WTC11 (cell line): ENCODE measurements at regions not wholly inside any gene's neighbourhood (a gene's known extent, or its start where the extent isn't known, plus 50 kb on each side); places are given as distances from the start of the nearest gene placed in this dataset.
A peak's percentile ranks its signal among the peaks of the same experiment; 100 is the strongest.

Experiments
- ATAC-seq: fragments of 200-7000 bp; cut with Tn5 transposase; 2 replicates; pipeline ENCODE4 v1.10.0; 2021; ENCODE audit warnings: mild to moderate bottlenecking, moderate library complexity
- CTCF ChIA-PET: fragments of 300-600 bp; sonication (Branson Sonifier 250); formaldehyde crosslinking; loops from one replicate; lab custom pipeline; 2021; ENCODE audit warnings: antibody characterized with exemption; lab: Charles Lee
- POLR2A ChIA-PET: fragments of 350-600 bp; sonication (Branson Sonifier 250); formaldehyde crosslinking; loops from one replicate; lab custom pipeline; 2021; ENCODE audit warnings: antibody characterized with exemption; lab: Charles Lee
- DNase-seq: peaks from one replicate; pipeline ENCODE4 v3.0.0; 2021; ENCODE audit warnings: low spot score
- H3K27ac Mint-ChIP-seq: 2 replicates; pipeline ENCODE4 v1.8.0; 2021; ENCODE audit warnings: mixed read lengths
- H3K27me3 Mint-ChIP-seq: 2 replicates; pipeline ENCODE4 v1.8.0; 2021; ENCODE audit warnings: low read depth, mild to moderate bottlenecking, moderate library complexity, mixed read lengths
- H3K36me3 Mint-ChIP-seq: 2 replicates; pipeline ENCODE4 v1.8.0; 2021; ENCODE audit warnings: mixed read lengths
- H3K4me1 Mint-ChIP-seq: 2 replicates; pipeline ENCODE4 v1.8.0; 2022; ENCODE audit warnings: mixed read lengths
- H3K4me3 Mint-ChIP-seq: 2 replicates; pipeline ENCODE4 v1.8.0; 2021; ENCODE audit warnings: mild to moderate bottlenecking, moderate library complexity, mixed read lengths
- H3K9me3 Mint-ChIP-seq: 2 replicates; pipeline ENCODE4 v1.8.0; 2021; ENCODE audit warnings: mixed read lengths
- CREM ChIP-seq: sonication (generic); formaldehyde crosslinking; IDR thresholded peaks from 2 replicates; pipeline ENCODE4 v1.8.1; 2022; ENCODE audit warnings: mild to moderate bottlenecking, missing genetic modification reagents, moderate library complexity
- ESRRA ChIP-seq: sonication (generic); formaldehyde crosslinking; IDR thresholded peaks from 2 replicates; pipeline ENCODE4 v1.8.1; 2022; ENCODE audit warnings: mild to moderate bottlenecking, missing genetic modification reagents, borderline replicate concordance
- FOXJ3 ChIP-seq: sonication (generic); formaldehyde crosslinking; IDR thresholded peaks from 2 replicates; pipeline ENCODE4 v1.9.0; 2021; ENCODE audit warnings: missing genetic modification reagents, mild to moderate bottlenecking, borderline replicate concordance
- FOXP1 ChIP-seq: sonication (generic); formaldehyde crosslinking; IDR thresholded peaks from 2 replicates; pipeline ENCODE4 v1.8.0; 2022; ENCODE audit warnings: missing genetic modification reagents, mild to moderate bottlenecking, moderate library complexity, borderline replicate concordance
- GABPB1 ChIP-seq: sonication (generic); formaldehyde crosslinking; IDR thresholded peaks from 2 replicates; pipeline ENCODE4 v1.8.1; 2023; ENCODE audit warnings: mild to moderate bottlenecking, missing genetic modification reagents
- KAT7 ChIP-seq: sonication (generic); formaldehyde crosslinking; IDR thresholded peaks from 2 replicates; pipeline ENCODE4 v1.8.1; 2023; ENCODE audit warnings: missing genetic modification reagents, mild to moderate bottlenecking, borderline replicate concordance
- NFE2L1 ChIP-seq: sonication (generic); formaldehyde crosslinking; IDR thresholded peaks from 2 replicates; pipeline ENCODE4 v1.8.1; 2023; ENCODE audit warnings: missing genetic modification reagents
- NFYB ChIP-seq: sonication (generic); formaldehyde crosslinking; conservative IDR thresholded peaks from 2 replicates; pipeline ENCODE4 v1.8.0; 2022; ENCODE audit warnings: low read depth, missing genetic modification reagents
- NR2C2 ChIP-seq: sonication (generic); formaldehyde crosslinking; IDR thresholded peaks from 2 replicates; pipeline ENCODE4 v1.8.0; 2022; ENCODE audit warnings: mild to moderate bottlenecking, missing genetic modification reagents
- RORB ChIP-seq: fragments of 250-450 bp; sonication (Bioruptor Pico); IDR thresholded peaks from 2 replicates; pipeline ENCODE4 v1.9.0; 2021; ENCODE audit warnings: mild to moderate bottlenecking
- TCF7 ChIP-seq: sonication (generic); formaldehyde crosslinking; IDR thresholded peaks from 2 replicates; pipeline ENCODE4 v1.8.0; 2022; ENCODE audit warnings: mild to moderate bottlenecking, low read depth, missing genetic modification reagents, moderate library complexity
- ZBTB21 ChIP-seq: sonication (generic); formaldehyde crosslinking; IDR thresholded peaks from 2 replicates; pipeline ENCODE4 v1.8.1; 2023; ENCODE audit warnings: mild to moderate bottlenecking, missing genetic modification reagents, borderline replicate concordance
- ZNF423 ChIP-seq: fragments of 250-450 bp; sonication (Bioruptor Pico); IDR thresholded peaks from 2 replicates; pipeline ENCODE4 v2.1.2; 2022; ENCODE audit warnings: mild to moderate bottlenecking, moderate library complexity
- ZNF671 ChIP-seq: fragments of 250-450 bp; sonication (Bioruptor Pico); IDR thresholded peaks from 2 replicates; pipeline ENCODE4 v1.8.0; 2021; ENCODE audit warnings: mild to moderate bottlenecking
- TF ChIP-seq, protein P1 (sequence below): sonication (generic); formaldehyde crosslinking; IDR thresholded peaks from 2 replicates; pipeline ENCODE4 v1.8.1; 2023; ENCODE audit warnings: mild to moderate bottlenecking, missing genetic modification reagents, moderate library complexity
- TF ChIP-seq, protein P2 (sequence below): sonication (generic); formaldehyde crosslinking; IDR thresholded peaks from 2 replicates; pipeline ENCODE4 v1.8.0; 2023; ENCODE audit warnings: missing genetic modification reagents
- TF ChIP-seq, protein P3 (sequence below): fragments of 250-450 bp; sonication (Bioruptor Pico); IDR thresholded peaks from 2 replicates; pipeline ENCODE4 v1.9.0; 2021; ENCODE audit warnings: mild to moderate bottlenecking
- TF ChIP-seq, protein P4 (sequence below): sonication (generic); formaldehyde crosslinking; IDR thresholded peaks from 2 replicates; pipeline ENCODE4 v1.8.1; 2023; ENCODE audit warnings: mild to moderate bottlenecking, missing genetic modification reagents
- TF ChIP-seq, protein P5 (sequence below): sonication (generic); formaldehyde crosslinking; IDR thresholded peaks from 2 replicates; pipeline ENCODE4 v1.8.0; 2022; ENCODE audit warnings: mild to moderate bottlenecking, missing genetic modification reagents
- TF ChIP-seq, protein P6 (sequence below): fragments of 250-450 bp; sonication (Bioruptor Pico); IDR thresholded peaks from 2 replicates; pipeline ENCODE4 v1.8.0; 2021; ENCODE audit warnings: mild to moderate bottlenecking
- TF ChIP-seq, protein P7 (sequence below): sonication (generic); formaldehyde crosslinking; IDR thresholded peaks from 2 replicates; pipeline ENCODE4 v1.8.1; 2023; ENCODE audit warnings: mild to moderate bottlenecking, missing genetic modification reagents
- TF ChIP-seq, protein P8 (sequence below): sonication (generic); formaldehyde crosslinking; IDR thresholded peaks from 2 replicates; pipeline ENCODE4 v1.8.0; 2022; ENCODE audit warnings: mild to moderate bottlenecking, missing genetic modification reagents

DNA sequence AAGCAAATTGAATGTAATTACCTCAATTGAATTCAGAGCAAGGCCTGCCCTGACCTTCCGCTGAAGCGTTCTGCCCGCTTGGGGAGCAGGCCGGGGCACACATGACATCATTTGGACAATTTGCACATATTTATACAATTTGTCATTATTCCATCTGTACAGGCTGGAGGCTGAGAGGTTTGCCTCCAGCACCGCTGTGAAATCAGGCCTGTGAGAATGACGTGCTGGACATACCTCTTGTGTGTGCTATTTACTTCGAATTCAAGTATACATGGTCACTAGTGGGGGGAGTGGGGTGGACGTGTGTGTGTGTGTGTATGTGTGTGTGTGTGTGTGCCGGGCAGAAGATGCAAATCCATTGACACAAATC, 285.6 kb downstream of the SHOX start:
- Mint-ChIP-seq H3K9me3 (no peaks in the 10 kb centered on the region), H3K27ac (no peak overlapping the region)
- POLR2A ChIA-PET = no interaction called here
- TF ChIP-seq ZBTB21 (CRISPR knock-in tag) = no peak
- no peak for TF ChIP-seq NFE2L1 (CRISPR knock-in tag)
- no peak for TF ChIP-seq NR2C2 (CRISPR knock-in tag)
- TF ChIP-seq FOXJ3 (CRISPR knock-in tag) = no peak
- TF ChIP-seq KAT7 (CRISPR knock-in tag) = no peak
- TF ChIP-seq, protein P1, sequence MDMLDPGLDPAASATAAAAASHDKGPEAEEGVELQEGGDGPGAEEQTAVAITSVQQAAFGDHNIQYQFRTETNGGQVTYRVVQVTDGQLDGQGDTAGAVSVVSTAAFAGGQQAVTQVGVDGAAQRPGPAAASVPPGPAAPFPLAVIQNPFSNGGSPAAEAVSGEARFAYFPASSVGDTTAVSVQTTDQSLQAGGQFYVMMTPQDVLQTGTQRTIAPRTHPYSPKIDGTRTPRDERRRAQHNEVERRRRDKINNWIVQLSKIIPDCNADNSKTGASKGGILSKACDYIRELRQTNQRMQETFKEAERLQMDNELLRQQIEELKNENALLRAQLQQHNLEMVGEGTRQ (CRISPR knock-in tag) = no peak
- TF ChIP-seq, protein P2, sequence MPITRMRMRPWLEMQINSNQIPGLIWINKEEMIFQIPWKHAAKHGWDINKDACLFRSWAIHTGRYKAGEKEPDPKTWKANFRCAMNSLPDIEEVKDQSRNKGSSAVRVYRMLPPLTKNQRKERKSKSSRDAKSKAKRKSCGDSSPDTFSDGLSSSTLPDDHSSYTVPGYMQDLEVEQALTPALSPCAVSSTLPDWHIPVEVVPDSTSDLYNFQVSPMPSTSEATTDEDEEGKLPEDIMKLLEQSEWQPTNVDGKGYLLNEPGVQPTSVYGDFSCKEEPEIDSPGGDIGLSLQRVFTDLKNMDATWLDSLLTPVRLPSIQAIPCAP (CRISPR knock-in tag) = no peak
- TF ChIP-seq, protein P3, sequence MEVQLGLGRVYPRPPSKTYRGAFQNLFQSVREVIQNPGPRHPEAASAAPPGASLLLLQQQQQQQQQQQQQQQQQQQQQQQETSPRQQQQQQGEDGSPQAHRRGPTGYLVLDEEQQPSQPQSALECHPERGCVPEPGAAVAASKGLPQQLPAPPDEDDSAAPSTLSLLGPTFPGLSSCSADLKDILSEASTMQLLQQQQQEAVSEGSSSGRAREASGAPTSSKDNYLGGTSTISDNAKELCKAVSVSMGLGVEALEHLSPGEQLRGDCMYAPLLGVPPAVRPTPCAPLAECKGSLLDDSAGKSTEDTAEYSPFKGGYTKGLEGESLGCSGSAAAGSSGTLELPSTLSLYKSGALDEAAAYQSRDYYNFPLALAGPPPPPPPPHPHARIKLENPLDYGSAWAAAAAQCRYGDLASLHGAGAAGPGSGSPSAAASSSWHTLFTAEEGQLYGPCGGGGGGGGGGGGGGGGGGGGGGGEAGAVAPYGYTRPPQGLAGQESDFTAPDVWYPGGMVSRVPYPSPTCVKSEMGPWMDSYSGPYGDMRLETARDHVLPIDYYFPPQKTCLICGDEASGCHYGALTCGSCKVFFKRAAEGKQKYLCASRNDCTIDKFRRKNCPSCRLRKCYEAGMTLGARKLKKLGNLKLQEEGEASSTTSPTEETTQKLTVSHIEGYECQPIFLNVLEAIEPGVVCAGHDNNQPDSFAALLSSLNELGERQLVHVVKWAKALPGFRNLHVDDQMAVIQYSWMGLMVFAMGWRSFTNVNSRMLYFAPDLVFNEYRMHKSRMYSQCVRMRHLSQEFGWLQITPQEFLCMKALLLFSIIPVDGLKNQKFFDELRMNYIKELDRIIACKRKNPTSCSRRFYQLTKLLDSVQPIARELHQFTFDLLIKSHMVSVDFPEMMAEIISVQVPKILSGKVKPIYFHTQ (CRISPR knock-in tag) = no peak
- TF ChIP-seq GABPB1 = no peak
- TF ChIP-seq, protein P4, sequence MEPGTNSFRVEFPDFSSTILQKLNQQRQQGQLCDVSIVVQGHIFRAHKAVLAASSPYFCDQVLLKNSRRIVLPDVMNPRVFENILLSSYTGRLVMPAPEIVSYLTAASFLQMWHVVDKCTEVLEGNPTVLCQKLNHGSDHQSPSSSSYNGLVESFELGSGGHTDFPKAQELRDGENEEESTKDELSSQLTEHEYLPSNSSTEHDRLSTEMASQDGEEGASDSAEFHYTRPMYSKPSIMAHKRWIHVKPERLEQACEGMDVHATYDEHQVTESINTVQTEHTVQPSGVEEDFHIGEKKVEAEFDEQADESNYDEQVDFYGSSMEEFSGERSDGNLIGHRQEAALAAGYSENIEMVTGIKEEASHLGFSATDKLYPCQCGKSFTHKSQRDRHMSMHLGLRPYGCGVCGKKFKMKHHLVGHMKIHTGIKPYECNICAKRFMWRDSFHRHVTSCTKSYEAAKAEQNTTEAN (CRISPR knock-in tag) = no peak
- TF ChIP-seq ESRRA (CRISPR knock-in tag) = no peak
- TF ChIP-seq FOXP1 (CRISPR knock-in tag) = no peak
- TF ChIP-seq, protein P5, sequence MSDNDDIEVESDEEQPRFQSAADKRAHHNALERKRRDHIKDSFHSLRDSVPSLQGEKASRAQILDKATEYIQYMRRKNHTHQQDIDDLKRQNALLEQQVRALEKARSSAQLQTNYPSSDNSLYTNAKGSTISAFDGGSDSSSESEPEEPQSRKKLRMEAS (CRISPR knock-in tag) = no peak
- TF ChIP-seq, protein P6, sequence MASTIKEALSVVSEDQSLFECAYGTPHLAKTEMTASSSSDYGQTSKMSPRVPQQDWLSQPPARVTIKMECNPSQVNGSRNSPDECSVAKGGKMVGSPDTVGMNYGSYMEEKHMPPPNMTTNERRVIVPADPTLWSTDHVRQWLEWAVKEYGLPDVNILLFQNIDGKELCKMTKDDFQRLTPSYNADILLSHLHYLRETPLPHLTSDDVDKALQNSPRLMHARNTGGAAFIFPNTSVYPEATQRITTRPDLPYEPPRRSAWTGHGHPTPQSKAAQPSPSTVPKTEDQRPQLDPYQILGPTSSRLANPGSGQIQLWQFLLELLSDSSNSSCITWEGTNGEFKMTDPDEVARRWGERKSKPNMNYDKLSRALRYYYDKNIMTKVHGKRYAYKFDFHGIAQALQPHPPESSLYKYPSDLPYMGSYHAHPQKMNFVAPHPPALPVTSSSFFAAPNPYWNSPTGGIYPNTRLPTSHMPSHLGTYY (CRISPR knock-in tag) = no peak
- TF ChIP-seq, all 79 proteins: peak for 0
- H3K4me3 Mint-ChIP-seq = no peak overlapping the region
- H3K36me3 Mint-ChIP-seq = no peaks in the 10 kb centered on the region
- DNase-seq = no peak
- ATAC-seq = no peak
- no peaks in the 10 kb centered on the region for H3K27me3 Mint-ChIP-seq
- CTCF ChIA-PET = no interaction called here
- H3K4me1 Mint-ChIP-seq = no peaks in the 10 kb centered on the region

DNA sequence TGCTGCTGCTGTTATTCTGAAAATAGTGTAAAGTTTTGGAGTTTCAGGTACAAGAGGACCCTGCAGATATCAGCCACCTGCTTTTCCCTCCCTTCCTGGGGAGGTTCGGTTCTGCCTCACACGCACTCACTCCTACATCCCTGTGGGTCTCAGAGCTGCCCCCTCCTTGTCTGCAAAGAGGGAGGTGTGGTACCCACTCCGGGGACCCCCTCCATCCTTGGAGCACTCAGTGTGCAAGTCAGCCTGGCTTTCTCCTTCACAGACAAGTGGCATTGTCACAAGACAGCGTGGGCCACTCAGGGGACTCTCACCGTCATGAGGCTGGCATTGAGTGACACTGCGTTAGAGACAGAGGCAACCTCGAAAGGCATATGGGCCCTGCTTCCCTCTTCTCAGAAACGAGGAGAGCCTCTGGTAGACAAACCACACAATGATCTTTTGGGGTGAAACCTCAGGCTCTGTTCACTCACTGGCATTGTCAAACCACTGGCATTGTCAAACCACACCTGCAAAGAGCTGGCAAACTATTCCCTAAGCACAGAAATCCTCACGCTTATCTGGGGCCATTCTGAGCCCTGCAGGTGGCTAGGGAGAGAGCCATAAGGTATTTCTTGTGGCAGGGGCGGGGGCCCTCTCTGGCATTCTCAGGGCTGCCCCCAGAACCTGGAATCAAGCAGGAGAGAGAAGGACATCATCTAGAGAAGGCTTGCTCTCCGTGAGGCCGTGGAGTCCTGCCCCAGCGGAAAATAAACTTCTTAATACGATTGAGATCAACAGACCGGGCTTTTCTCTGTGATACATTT, 285.0 kb downstream of the SHOX start:
- ATAC-seq = peak; percentile 41
- POLR2A ChIA-PET = no interaction called here
- no peak for DNase-seq
- CTCF ChIA-PET = no interaction called here
- H3K27ac Mint-ChIP-seq = no peak overlapping the region
- no peaks in the 10 kb centered on the region for H3K9me3 Mint-ChIP-seq
- H3K27me3 Mint-ChIP-seq = no peaks in the 10 kb centered on the region
- H3K4me3 Mint-ChIP-seq = no peak overlapping the region
- H3K4me1 Mint-ChIP-seq = no peaks in the 10 kb centered on the region
- H3K36me3 Mint-ChIP-seq = no peaks in the 10 kb centered on the region
- TF ChIP-seq, protein P7, sequence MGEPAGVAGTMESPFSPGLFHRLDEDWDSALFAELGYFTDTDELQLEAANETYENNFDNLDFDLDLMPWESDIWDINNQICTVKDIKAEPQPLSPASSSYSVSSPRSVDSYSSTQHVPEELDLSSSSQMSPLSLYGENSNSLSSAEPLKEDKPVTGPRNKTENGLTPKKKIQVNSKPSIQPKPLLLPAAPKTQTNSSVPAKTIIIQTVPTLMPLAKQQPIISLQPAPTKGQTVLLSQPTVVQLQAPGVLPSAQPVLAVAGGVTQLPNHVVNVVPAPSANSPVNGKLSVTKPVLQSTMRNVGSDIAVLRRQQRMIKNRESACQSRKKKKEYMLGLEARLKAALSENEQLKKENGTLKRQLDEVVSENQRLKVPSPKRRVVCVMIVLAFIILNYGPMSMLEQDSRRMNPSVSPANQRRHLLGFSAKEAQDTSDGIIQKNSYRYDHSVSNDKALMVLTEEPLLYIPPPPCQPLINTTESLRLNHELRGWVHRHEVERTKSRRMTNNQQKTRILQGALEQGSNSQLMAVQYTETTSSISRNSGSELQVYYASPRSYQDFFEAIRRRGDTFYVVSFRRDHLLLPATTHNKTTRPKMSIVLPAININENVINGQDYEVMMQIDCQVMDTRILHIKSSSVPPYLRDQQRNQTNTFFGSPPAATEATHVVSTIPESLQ (CRISPR knock-in tag) = no peak
- TF ChIP-seq NFYB (CRISPR knock-in tag) (no peak), TCF7 (CRISPR knock-in tag) (no peak), CREM (CRISPR knock-in tag) (no peak), RORB (CRISPR knock-in tag) (no peak), NR2C2 (CRISPR knock-in tag) (no peak), ZNF423 (CRISPR knock-in tag) (no peak), ZNF671 (CRISPR knock-in tag) (no peak)
- TF ChIP-seq, protein P8, sequence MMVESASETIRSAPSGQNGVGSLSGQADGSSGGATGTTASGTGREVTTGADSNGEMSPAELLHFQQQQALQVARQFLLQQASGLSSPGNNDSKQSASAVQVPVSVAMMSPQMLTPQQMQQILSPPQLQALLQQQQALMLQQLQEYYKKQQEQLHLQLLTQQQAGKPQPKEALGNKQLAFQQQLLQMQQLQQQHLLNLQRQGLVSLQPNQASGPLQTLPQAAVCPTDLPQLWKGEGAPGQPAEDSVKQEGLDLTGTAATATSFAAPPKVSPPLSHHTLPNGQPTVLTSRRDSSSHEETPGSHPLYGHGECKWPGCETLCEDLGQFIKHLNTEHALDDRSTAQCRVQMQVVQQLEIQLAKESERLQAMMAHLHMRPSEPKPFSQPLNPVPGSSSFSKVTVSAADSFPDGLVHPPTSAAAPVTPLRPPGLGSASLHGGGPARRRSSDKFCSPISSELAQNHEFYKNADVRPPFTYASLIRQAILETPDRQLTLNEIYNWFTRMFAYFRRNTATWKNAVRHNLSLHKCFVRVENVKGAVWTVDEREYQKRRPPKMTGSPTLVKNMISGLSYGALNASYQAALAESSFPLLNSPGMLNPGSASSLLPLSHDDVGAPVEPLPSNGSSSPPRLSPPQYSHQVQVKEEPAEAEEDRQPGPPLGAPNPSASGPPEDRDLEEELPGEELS (CRISPR knock-in tag) = no peak
